ENCODE measurements at regions not wholly inside any gene's neighbourhood (a gene's known extent, or its start where the extent isn't known, plus 50 kb on each side); places are given as distances from the start of the nearest gene placed in this dataset.

GRCh38 chr10:64261676-64262075 is 740.5 kb downstream of the REEP3 start:
- TF ChIP-seq, protein P1, sequence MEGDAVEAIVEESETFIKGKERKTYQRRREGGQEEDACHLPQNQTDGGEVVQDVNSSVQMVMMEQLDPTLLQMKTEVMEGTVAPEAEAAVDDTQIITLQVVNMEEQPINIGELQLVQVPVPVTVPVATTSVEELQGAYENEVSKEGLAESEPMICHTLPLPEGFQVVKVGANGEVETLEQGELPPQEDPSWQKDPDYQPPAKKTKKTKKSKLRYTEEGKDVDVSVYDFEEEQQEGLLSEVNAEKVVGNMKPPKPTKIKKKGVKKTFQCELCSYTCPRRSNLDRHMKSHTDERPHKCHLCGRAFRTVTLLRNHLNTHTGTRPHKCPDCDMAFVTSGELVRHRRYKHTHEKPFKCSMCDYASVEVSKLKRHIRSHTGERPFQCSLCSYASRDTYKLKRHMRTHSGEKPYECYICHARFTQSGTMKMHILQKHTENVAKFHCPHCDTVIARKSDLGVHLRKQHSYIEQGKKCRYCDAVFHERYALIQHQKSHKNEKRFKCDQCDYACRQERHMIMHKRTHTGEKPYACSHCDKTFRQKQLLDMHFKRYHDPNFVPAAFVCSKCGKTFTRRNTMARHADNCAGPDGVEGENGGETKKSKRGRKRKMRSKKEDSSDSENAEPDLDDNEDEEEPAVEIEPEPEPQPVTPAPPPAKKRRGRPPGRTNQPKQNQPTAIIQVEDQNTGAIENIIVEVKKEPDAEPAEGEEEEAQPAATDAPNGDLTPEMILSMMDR (IDR thresholded peaks at IDR 0.05): no peak
- no peak for TF ChIP-seq EZH2 (IDR thresholded peaks at IDR 0.05; ENCODE audit: borderline replicate concordance, insufficient read depth, low read depth, low read length, poor library complexity, severe bottlenecking)

All from B cell (primary cell).